ENCODE measurements at regions not wholly inside any gene's neighbourhood (a gene's known extent, or its start where the extent isn't known, plus 50 kb on each side); places are given as distances from the start of the nearest gene placed in this dataset.

DNA sequence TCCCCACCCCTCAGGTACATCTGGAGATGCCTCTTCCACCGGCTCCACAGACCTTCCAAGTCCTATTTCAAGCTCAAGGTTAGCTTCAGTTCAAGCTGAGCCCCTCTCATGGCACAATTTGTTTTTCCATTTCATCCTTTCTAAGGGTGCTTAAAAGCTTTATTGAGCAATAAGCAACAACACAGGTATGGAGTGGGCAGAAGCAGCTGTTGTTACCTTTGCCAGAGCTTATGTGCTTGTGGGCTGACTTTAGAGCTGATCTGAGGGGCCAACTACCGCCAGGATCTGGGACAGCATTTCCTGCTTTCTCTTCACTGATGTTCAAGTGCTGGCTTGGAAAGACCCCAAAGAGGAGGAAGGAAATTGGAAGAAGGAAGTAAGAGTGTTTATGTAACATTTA lies 140.0 kb upstream of the KLHL25 start:
- TF ChIP-seq, protein P1, sequence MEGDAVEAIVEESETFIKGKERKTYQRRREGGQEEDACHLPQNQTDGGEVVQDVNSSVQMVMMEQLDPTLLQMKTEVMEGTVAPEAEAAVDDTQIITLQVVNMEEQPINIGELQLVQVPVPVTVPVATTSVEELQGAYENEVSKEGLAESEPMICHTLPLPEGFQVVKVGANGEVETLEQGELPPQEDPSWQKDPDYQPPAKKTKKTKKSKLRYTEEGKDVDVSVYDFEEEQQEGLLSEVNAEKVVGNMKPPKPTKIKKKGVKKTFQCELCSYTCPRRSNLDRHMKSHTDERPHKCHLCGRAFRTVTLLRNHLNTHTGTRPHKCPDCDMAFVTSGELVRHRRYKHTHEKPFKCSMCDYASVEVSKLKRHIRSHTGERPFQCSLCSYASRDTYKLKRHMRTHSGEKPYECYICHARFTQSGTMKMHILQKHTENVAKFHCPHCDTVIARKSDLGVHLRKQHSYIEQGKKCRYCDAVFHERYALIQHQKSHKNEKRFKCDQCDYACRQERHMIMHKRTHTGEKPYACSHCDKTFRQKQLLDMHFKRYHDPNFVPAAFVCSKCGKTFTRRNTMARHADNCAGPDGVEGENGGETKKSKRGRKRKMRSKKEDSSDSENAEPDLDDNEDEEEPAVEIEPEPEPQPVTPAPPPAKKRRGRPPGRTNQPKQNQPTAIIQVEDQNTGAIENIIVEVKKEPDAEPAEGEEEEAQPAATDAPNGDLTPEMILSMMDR (IDR thresholded peaks at IDR 0.05; ENCODE audit: insufficient read depth, low read length) = no peak
- no peak for DNase-seq (ENCODE audit: low read depth)

DNA sequence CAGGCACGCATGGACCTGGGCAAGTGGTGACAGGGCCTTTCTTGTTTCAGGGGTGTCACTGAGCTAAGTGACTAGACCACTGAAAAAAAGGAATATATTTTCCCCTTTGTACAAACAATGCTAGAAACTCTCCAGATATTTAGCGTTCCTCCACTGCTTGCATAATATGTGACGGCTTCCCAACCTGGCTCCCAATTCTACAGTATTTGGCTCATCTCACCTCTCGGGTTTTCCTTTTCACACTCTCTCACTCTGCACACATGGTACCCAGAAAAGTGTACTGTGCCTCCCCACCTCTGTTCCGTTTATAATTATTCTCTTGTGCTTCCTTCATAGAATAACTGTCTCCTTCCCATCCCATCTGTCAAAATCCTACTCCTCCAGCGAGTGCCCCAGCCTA lies 140.5 kb upstream of the KLHL25 start:
- DNase-seq (ENCODE audit: low read depth) = no peak
- TF ChIP-seq, protein P1 (IDR thresholded peaks at IDR 0.05; ENCODE audit: insufficient read depth, low read length) = no peak
- H3K4me3 ChIP-seq (ENCODE audit: low read depth, low read length) = no peak overlapping the region

More for the DNA sequence above, 140.0 kb upstream of the KLHL25 start:
- H3K4me3 ChIP-seq (ENCODE audit: low read depth, low read length) = no peak overlapping the region

GRCh38 chr15:85937661-85938060 lies 142.0 kb upstream of the AGBL1 start:
- no peak overlapping the region for H3K4me3 ChIP-seq (ENCODE audit: low read depth, low read length)
- TF ChIP-seq, protein P1 (IDR thresholded peaks at IDR 0.05; ENCODE audit: insufficient read depth, low read length) = no peak
- DNase-seq (ENCODE audit: low read depth) = no peak

GRCh38 chr15:85941186-85941855 lies 138.3 kb upstream of the AGBL1 start:
- TF ChIP-seq, protein P1 (IDR thresholded peaks at IDR 0.05; ENCODE audit: insufficient read depth, low read length) = no peak
- H3K4me3 ChIP-seq (ENCODE audit: low read depth, low read length) = no peak overlapping the region
- DNase-seq (ENCODE audit: low read depth) = peak; percentile 8

DNA sequence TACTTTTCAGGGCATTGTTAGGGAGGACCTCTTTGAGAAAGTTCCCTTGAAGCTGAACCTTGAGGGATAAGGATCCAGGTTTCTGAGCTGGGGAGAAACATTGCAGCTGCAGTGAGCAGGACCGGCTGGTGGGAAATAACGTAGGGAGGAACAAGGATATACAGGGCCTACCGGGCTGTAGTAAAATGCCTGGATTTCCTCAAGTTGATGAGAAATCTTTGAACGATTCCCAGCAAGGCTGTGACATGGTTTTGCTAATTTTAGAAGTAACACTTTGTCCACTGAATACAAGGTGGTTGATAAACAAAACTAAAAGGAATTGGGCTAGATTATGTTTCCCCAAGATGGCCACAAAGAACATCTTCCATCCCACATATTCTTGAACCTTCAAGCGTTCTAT lies 137.0 kb upstream of the AGBL1 start:
- no peak for DNase-seq (ENCODE audit: low read depth)
- TF ChIP-seq, protein P1 (IDR thresholded peaks at IDR 0.05; ENCODE audit: insufficient read depth, low read length) = no peak
- no peak overlapping the region for H3K4me3 ChIP-seq (ENCODE audit: low read depth, low read length)

DNA sequence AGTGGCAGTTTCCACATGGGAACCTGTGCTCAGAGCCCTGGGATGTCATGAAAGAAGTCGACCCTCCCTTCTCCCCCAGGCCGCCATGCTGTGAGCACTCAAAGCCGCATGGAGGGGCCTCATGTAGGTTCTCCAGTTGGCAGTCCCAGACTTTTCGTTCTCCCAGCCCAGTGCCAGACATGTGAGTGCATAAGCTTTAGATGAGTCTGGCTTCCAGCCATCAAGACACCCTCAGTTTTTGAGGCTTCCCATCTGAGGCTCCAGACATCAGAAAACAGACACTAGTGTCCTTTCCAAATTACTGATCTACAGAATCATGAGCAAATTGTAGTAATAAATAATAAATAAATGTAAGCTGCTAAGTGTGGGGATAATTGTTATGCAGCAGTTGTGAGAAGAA lies 136.5 kb upstream of the AGBL1 start:
- TF ChIP-seq, protein P1 (IDR thresholded peaks at IDR 0.05; ENCODE audit: insufficient read depth, low read length) = no peak
- no peak overlapping the region for H3K4me3 ChIP-seq (ENCODE audit: low read depth, low read length)
- no peak for DNase-seq (ENCODE audit: low read depth)

DNA sequence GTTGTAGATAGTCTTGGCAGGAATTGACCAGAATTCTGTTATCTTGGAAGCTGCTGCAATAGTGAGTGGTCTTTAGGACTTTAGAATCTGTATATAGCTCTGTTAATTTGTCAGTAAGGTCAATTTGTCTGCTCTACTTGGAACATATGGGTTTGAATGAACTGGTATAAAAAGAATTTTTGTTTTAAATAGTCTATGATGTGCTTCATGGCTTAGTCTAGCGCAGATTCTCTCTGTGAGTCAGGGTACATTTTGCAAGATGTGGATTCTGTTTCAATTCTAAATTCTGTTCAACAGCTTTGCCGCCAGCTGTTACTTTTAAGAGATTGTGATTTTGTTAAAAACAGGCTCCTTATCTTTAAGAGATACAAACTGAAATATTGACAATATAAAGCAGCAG lies 135.9 kb upstream of the AGBL1 start:
- no peak overlapping the region for H3K4me3 ChIP-seq (ENCODE audit: low read depth, low read length)
- DNase-seq (ENCODE audit: low read depth) = no peak

More for the DNA sequence above, 135.9 kb upstream of the AGBL1 start:
- TF ChIP-seq, protein P1 (IDR thresholded peaks at IDR 0.05; ENCODE audit: insufficient read depth, low read length) = no peak

Measured in fibroblast of the aortic adventitia (primary cell).